Embryonic facial prominence (tissue), 1 donor: ENCODE measurements at regions not wholly inside any gene's neighbourhood (a gene's known extent, or its start where the extent isn't known, plus 50 kb on each side); places are given as distances from the start of the nearest gene placed in this dataset.

Experiments used
- DNase-seq: peaks from one replicate; pipeline ENCODE4 v3.0.0-alpha.2; 2016; ENCODE audit errors: extremely low spot score

- no peak for DNase-seq
These were observed 479.1 kb downstream of the HAPSTR1 start for GRCh38 chr16:9570521-9570920.

- no peak for DNase-seq
These were observed 487.0 kb downstream of the HAPSTR1 start for GRCh38 chr16:9578459-9578858.

- no peak for DNase-seq
These were observed 488.6 kb downstream of the HAPSTR1 start for GRCh38 chr16:9580025-9580424.

GRCh38 chr16:9593440-9593839 is 502.0 kb downstream of the HAPSTR1 start:
- DNase-seq, result no peak

DNA sequence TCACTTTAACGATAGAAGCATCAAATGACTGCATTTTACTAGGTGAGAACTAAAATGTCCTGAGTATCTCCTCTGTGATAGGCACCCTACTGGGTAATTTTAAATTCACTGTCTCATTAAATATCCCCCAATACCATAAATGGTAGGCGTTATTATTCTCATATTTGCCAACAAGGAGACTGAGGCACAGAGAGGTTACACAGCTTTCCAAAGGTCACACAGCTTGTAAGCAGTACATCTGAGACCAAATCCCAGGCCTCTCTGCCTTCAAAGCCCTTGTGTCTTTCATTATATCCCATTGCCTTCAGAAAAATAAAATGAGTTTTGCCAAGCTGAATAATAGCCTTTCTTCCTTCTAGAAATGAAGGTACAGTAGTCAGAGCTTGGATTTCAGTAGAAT is 502.6 kb downstream of the HAPSTR1 start:
- no peak for DNase-seq

DNA sequence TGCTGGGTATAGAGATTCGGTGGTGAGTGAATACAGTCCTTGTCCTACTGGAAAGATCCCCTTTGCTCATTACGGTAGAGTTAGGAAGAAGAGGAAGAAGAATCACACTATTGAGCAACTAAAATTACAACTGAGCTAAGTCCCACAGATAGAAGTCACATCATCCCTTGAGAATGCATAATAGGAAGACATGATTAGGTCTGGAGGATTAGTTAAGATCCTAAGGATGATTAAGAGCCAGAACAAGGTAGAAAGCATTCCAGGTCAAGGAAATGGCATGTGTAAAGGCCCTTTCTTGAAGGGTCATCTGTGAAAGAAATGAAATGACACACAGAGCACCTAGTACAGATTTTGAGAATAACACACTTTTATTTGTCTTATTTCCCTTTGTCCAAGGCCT is 503.5 kb downstream of the HAPSTR1 start:
- no peak for DNase-seq

- no peak for DNase-seq
These were observed 503.9 kb downstream of the HAPSTR1 start for GRCh38 chr16:9595393-9595792.

GRCh38 chr16:9596788-9597187 is 505.3 kb downstream of the HAPSTR1 start:
- DNase-seq, result no peak

DNA sequence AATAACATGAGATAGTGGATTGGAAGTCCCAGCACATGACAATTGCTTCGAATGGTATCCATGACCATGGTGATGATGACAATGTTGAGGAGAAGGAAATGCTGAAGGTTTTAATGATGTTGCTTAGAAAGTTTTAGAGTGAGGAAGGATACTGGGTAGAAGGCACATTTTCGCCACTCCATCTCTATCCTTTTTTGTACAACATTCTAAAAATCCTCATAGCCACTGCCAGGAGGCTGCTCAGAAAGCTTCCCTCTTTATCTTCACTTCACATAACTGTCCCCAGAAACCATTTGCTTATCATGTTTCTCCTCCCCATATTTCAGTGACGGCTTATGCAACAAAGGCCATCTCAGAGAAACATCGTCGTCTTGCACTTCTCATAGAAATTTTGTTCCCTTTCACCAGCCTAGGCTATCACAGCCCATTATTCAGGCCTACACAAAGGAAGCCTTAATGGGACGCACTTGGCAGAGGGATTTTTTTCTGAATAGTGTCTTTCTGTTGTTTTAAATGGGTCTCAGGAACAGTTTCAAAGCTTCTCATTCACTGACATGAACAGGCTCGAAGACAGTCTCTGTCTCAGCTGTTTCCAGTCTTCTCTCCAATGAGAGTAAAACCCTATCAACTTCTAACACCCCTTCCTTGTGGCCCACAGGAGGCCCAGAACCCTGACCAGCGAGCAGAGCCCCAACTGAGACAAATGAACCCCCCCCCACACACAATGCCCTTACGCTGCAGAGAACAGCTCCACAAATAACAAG is 506.7 kb downstream of the HAPSTR1 start:
- no peak for DNase-seq

DNA sequence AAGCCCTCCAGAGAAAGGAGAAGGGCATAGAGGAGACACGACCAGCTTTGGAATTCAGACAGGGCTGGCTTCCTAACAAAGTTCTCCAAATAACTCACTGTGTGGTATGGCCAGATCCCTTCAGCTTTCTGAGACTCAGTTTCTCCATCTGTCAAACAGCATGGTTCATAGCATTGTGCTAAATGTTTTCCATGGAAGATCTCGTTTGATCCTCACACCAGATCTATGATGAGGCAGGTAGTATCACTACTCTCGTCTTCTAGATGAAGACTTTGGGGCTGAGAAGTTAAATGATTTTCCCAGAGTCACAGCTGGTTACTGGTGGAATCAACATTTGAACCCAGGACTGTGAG is 507.3 kb downstream of the HAPSTR1 start:
- no peak for DNase-seq

GRCh38 chr16:9599415-9600120 is 508.1 kb downstream of the HAPSTR1 start:
- no peak for DNase-seq

DNA sequence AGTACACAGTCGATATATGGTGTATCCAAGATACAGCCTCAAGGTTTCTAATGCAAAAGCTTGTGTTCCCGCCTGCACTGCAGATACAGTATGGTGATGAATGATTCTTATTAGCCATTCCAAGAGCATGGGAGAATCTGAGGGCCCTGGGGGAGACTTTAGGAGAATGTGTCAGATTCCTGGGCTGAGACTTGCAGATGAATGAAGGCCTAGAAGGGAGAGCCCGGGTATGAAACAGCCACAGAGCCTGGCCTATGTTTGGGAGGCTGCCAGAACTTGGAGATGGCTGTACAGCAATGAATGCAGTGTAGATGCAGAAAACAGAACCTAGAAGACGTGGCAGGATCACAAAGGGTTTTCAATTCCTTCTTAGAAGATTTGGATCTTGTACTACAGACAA is 510.7 kb downstream of the HAPSTR1 start:
- DNase-seq, result no peak

GRCh38 chr16:9603316-9603715 is 511.9 kb downstream of the HAPSTR1 start:
- DNase-seq, result no peak

- DNase-seq, result no peak
These were observed 516.2 kb downstream of the HAPSTR1 start for GRCh38 chr16:9607515-9608230.

DNA sequence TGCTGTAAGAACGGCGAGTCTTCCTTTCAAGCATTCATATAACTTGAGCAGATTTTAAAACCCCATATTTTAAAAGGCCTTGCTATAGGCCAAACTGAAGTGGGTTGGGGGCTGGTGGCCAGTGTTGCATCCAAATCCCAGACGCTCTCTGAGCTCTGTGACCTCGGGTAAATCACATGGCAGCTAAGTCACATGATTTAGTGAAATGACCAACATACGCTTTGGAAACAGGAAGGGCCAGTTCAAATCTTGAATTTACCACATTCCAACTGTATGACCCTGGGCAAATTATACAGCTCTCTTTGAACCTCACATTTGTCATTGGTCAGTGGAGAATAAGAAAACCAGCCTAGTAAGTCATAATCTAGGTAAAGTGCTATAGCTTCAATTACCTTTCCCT is 519.3 kb downstream of the HAPSTR1 start:
- DNase-seq, result no peak

DNA sequence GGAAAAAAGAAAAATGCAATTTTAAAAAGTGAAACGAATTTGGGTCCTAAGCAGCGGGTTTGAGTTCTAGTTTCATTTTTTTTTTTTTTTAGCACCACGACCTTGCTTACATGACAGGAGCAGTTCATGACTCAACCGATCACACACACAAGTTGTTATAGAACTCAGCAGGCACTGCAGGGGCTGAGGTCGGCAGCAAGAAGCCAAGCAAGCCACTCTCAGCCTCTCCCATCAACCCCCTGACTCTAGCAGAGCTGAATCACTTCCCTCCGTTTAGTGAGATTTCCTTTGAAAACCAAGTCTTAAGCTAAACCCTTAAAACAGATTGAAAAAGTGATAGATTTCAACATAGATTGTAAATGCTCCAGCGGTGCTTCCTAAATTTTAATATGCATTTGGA is 520.8 kb downstream of the HAPSTR1 start:
- DNase-seq, result no peak

GRCh38 chr16:9614389-9614788 is 522.9 kb downstream of the HAPSTR1 start:
- DNase-seq, result no peak

- no peak for DNase-seq
These were observed 530.8 kb downstream of the HAPSTR1 start for GRCh38 chr16:9622268-9622667.

GRCh38 chr16:9625122-9625521 is 533.7 kb downstream of the HAPSTR1 start:
- no peak for DNase-seq

DNA sequence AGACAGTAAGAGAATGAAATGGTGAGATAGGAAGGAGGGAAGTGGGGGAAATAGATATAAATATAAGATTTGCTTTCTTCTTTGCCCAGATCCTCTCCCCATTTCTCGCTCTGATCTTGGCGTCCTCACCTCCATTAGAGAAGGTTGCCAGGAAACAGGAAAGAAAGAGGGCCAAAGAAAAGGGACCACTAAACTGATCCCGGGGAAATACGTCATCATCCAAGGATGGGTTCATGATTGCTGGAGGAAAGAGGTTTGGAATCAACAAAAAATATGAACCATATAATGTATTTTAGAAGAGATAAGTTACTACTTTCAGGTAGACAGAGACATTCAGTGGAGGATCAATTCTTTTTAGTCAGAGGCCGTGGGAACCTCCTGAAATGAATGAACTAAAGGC is 536.0 kb downstream of the HAPSTR1 start:
- no peak for DNase-seq

GRCh38 chr16:9630119-9630518 is 538.7 kb downstream of the HAPSTR1 start:
- DNase-seq, result no peak

DNA sequence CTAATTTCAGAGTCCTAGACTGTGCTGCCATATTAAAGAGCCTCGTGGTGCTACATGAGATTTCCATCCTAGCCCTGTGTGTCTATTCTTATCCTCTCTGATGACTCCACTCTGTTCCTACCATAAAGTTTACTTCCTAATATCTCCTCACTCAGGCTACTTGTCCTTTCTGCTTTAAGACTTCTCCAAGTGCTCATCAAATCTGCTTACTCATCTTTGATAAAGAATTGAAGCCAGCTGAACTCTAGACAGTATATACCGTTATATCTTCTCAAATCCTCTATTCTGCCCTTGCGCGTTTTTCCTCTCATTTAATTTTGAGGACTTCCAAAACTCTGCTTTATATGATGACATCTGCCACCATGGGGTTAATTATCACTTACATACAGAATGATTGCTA is 539.5 kb downstream of the HAPSTR1 start:
- no peak for DNase-seq

DNA sequence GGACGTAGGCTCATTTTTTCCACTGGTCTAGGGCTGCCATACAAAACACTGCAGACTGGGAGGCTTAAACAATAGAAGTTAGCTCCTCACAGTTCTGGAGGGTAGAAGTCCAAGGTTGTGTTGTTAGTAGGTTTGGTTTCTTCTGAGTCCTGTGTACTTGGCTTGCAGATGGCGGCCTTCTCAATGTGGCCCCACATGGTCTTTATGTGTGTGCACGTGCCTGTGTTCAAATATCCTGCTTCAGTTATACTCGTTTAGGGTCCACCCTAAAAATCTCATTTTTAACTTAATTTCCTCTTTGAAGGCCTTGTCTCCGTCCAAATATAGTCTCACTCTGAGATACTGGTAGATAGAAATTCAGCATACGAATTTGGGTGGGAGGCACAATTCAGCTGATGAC is 542.4 kb downstream of the HAPSTR1 start:
- DNase-seq, result no peak
